Mesothelial cell of epicardium (in vitro differentiated cells): ENCODE measurements at regions not wholly inside any gene's neighbourhood (a gene's known extent, or its start where the extent isn't known, plus 50 kb on each side); places are given as distances from the start of the nearest gene placed in this dataset.

Source experiments
- DNase-seq, 2 experiments: peaks; one replicate each; pipeline ENCODE4 v3.0.0; 2021; ENCODE audit warnings: low spot score in 2 of 2; ENCODE audit not compliant: unreplicated experiment in 2 of 2
- H3K27ac Mint-ChIP-seq: 2 replicates; pipeline ENCODE4 v1.8.0; 2021; ENCODE audit warnings: mixed read lengths
- H3K27me3 Mint-ChIP-seq: 2 replicates; pipeline ENCODE4 v1.8.0; 2021; ENCODE audit warnings: low read depth, mixed read lengths
- H3K36me3 Mint-ChIP-seq: 2 replicates; pipeline ENCODE4 v1.8.0; 2021; ENCODE audit warnings: mixed read lengths
- H3K4me1 Mint-ChIP-seq: 2 replicates; pipeline ENCODE4 v1.8.0; 2021; ENCODE audit warnings: mixed read lengths
- H3K4me3 Mint-ChIP-seq: 2 replicates; pipeline ENCODE4 v1.8.0; 2021; ENCODE audit warnings: mild to moderate bottlenecking, moderate library complexity, mixed read lengths
- H3K9me3 Mint-ChIP-seq: 2 replicates; pipeline ENCODE4 v1.8.0; 2021; ENCODE audit warnings: mixed read lengths
- CTCF ChIP-seq: fragments of 200-600 bp; sonication (generic); IDR thresholded peaks from one replicate; pipeline ENCODE4 v1.5.0; 2021; ENCODE audit warnings: antibody characterized with exemption; ENCODE audit not compliant: unreplicated experiment

DNA sequence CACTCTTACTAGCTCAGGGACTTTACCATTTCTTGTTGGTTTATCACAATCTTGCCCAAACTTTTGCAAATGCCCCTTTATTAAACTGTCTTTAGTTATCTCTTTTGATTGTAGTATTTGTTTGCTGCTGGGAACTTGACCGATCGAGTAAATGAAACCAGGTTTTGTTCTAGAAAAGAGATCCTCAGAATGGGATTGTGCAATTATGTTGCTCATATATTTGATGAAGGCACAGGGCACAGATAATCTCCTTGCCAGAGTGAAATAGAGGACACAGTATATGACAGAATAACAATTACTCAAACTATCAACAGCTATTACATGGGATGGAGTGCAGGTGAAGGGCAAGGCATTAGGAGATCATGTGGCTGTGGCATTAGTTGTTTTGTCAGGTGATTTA, 216.6 kb upstream of the RASGRP1 start:
- Mint-ChIP-seq H3K27ac (no peak overlapping the region), H3K36me3 (peaks cover 1% of the 10 kb centered on the region), H3K4me3 (no peak overlapping the region), H3K27me3 (peaks cover 10% of the 10 kb centered on the region), H3K4me1 (no peaks in the 10 kb centered on the region), H3K9me3 (peaks cover 13% of the 10 kb centered on the region)
- TF ChIP-seq CTCF = no peak
- no peak for DNase-seq

DNA sequence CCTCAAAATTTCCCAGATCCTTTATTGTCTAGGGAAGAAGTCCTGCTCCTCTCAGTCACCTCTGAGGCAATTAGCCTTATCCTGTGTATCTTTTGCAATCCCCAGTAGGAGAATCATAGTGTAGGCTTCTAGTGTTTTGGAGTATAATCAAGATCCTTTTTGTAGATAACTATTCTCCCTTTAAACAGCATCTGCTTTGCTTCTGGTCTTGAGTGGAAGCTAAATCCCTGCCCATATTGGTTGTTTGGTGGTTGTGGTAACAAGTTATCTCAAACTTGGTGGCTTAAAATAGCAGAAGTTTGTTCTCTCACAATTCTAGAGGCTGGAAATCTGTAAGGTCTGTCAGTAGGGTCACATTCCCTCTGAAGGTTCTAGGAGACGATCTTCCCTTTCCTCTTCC, 217.5 kb upstream of the RASGRP1 start:
- Mint-ChIP-seq H3K27ac (no peak overlapping the region), H3K36me3 (peaks cover 1% of the 10 kb centered on the region), H3K9me3 (peaks cover 8% of the 10 kb centered on the region), H3K27me3 (peaks cover 3% of the 10 kb centered on the region), H3K4me3 (no peak overlapping the region), H3K4me1 (no peaks in the 10 kb centered on the region)
- DNase-seq = no peak
- no peak for TF ChIP-seq CTCF

GRCh38 chr15:38788918-38789317, 224.3 kb upstream of the RASGRP1 start:
- no peak overlapping the region for H3K4me3 Mint-ChIP-seq
- H3K9me3 Mint-ChIP-seq = peaks cover 3% of the 10 kb centered on the region
- H3K4me1 Mint-ChIP-seq = peaks cover 10% of the 10 kb centered on the region
- no peak for DNase-seq
- TF ChIP-seq CTCF = no peak
- peaks cover 2% of the 10 kb centered on the region for H3K27me3 Mint-ChIP-seq
- peaks cover 1% of the 10 kb centered on the region for H3K36me3 Mint-ChIP-seq
- no peak overlapping the region for H3K27ac Mint-ChIP-seq

GRCh38 chr15:38789566-38789965, 225.0 kb upstream of the RASGRP1 start:
- H3K36me3 Mint-ChIP-seq = peaks cover 1% of the 10 kb centered on the region
- H3K27ac Mint-ChIP-seq = no peak overlapping the region
- peaks cover 3% of the 10 kb centered on the region for H3K9me3 Mint-ChIP-seq
- H3K4me3 Mint-ChIP-seq = no peak overlapping the region
- peaks cover 3% of the 10 kb centered on the region for H3K27me3 Mint-ChIP-seq
- H3K4me1 Mint-ChIP-seq = peaks cover 10% of the 10 kb centered on the region
- TF ChIP-seq CTCF = no peak
- no peak for DNase-seq

DNA sequence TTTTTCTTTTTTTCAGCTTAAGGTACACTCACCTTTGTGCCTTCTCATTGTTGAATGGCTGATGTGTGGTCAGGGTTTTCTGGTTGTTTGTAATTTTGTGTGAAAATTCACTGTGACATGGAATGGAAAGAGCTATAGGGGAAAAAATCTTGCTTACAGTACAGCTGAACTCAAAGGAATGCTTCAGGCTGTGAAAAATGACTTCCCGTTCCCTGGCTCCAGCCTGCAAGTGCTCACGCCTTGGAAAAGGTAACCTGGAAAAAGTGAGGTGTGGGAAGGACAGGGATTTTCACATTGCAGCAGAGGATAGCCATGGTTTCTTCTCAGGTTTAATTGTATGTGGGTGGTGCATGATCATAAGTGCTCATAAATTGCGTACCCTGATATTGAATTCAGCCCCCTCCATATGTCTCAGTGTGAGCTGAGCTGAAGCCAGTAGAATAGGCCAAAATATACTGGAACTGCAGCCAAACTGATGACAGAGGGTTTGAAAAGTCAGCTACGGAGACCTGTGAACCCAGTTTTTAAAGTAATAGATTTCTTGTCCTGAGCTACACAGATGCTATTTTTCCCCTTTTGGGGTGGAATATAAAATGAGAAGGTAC, 228.7 kb upstream of the RASGRP1 start:
- Mint-ChIP-seq H3K4me1 (peaks cover 10% of the 10 kb centered on the region), H3K36me3 (peaks cover 2% of the 10 kb centered on the region), H3K9me3 (peaks cover 5% of the 10 kb centered on the region), H3K27ac (peak overlapping the region; percentile 74), H3K4me3 (no peak overlapping the region), H3K27me3 (peaks cover 2% of the 10 kb centered on the region)
- TF ChIP-seq CTCF = no peak
- no peak for DNase-seq
